IPS DF 19.7 (cell line): ENCODE measurements at regions not wholly inside any gene's neighbourhood (a gene's known extent, or its start where the extent isn't known, plus 50 kb on each side); places are given as distances from the start of the nearest gene placed in this dataset.
A peak's percentile ranks its signal among the peaks of the same experiment; 100 is the strongest.
"Not testable (repeated sequence)": the region's sequence is repeated elsewhere in the genome, so short reads cannot be mapped to it uniquely, and the experiment has no call there.

Source experiments
- DNase-seq: peaks from one replicate; pipeline ENCODE4 v3.0.0-alpha.2; 2013; ENCODE audit warnings: low read depth, low spot score

- DNase-seq = peak; percentile 76
Observed at GRCh38 chr20:51305316-51306052, 237.0 kb downstream of the NFATC2 start.

GRCh38 chr20:51303731-51304670 is 238.5 kb downstream of the NFATC2 start:
- DNase-seq = no peak

GRCh38 chr20:51301026-51301425 is 241.5 kb downstream of the NFATC2 start:
- DNase-seq = no peak

- no peak for DNase-seq
Observed at GRCh38 chr20:51300104-51300503, 242.4 kb downstream of the NFATC2 start.

DNA sequence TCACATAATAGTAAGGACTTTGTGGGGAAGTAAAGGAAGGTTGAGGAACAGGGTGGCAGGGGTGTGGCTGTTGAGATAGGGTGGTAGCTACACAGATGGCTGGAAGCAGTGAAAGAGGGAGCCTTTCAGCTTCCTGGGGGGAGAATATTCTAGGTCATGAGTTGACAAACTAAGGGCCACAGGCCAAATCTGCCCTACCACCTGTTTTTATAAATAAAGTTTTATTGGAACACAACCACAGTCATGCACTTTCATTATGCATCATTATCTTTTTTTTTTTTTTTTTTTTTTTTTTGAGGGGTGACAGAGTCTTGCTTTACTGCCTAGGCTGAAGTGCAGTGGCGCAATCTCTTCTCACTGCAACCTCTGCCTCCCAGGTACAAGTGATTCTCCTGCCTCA is 243.1 kb downstream of the NFATC2 start:
- DNase-seq = no peak

DNA sequence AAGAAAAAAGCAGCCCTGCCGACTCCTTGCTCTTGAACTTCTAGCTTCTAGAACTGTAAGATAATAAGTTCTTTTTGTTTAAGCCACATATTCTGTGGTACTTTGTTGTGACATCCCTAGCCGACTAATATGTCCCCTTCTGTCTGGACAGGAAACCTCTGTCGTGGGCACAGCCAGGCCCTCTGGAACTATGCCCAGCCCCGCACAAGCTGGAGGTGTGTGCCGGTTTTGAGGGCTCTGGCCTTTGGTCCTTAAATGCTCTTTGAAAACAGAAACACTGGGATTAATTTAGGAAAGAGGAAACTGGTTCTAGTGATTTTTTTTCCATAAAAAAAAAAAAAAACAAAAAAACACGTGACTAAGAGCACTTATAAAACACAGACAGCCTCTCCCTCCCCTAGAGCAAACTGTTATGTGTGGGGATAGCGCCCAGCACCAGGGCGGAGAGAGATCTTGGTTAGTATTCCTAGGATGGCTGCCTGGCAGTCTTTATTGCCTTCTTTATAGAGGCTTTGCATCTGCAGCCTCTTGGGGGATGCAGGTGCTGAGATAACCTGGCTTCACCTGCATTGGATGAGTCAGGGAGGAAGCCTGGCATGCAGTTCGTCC is 244.3 kb downstream of the NFATC2 start:
- no peak for DNase-seq

- no peak for DNase-seq
Observed at GRCh38 chr20:51287628-51288413, 254.7 kb downstream of the NFATC2 start.

DNA sequence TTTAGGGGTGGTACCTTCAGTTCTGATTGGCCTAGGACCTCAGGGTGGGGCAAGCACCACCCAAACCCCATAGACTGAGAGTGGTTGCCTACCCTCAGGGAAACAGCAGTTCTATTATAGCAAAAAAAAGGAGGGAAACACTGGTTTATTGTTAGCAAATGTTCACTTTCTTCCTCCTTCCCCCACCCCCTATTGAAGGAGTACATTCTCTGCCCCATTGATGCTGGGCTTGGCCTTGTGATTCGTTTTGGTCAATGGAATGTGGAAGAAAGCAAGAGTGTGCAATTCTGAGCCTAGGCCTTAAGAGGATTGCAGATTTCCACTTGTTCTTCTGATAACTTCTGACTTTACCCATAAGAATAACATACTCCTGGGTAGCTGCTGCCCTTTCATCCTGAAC is 255.8 kb downstream of the NFATC2 start:
- no peak for DNase-seq

DNA sequence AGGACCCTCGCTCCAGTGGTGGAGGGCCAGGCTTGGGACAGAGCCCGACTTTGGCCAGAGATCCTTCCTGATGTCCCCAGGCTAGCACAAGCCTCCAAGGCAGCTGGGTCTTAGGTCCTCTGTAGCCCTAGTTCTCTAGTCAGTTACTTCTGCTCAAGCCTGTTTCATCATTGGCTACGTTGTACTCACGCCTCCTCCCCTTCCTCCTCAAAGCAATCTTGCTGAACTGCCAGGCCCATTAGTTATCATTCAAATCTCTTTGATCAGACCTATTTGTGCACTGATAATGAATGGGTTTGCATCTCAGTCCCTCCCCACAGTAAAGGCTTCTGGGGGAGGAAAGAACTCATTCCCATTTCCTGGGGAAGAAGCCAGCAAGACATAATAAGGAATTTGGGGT is 256.8 kb downstream of the NFATC2 start:
- no peak for DNase-seq

GRCh38 chr20:51284871-51285270 is 257.6 kb downstream of the NFATC2 start:
- no peak for DNase-seq

DNA sequence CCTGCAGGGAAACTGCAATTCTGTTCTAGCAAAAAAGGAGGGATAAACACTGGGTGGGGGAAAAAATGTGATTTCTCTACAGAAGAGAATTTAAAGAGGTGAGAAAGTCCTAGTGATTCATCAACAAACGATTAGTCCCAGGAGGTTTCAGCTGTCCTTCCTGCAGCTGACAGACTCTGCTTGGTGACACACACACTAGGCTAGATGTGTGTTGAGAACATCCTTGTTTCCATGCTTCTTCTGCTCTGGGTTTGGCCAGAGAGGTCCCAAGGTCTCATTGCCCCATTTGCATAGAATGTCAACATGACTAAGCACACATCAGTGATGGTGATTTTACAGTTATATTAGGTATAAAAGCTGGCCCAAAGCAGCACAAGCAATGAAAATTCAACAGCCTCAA is 258.3 kb downstream of the NFATC2 start:
- no peak for DNase-seq

DNA sequence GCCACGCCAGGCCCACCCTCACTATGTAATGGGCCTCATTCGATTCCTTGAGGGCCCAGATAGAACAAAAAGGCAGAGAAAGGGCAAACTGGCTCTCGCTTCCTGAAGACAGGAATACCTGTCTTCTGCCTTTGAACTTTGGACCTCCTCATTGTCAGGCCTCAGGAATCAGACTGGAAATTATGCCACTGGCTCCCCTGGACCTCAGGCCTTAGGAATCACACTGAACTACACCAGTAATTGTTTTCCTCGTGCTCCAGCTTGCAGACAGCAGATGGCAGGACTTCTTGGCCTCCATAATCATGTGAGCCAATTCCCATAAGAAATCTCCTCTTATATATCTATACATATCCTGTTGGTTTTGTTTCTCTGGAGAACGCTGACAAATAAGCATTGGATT is 258.6 kb upstream of the KCNG1 start:
- no peak for DNase-seq

- DNase-seq = no peak
Observed at GRCh38 chr20:51280047-51280446, 257.1 kb upstream of the KCNG1 start.

GRCh38 chr20:51277961-51278360 is 255.1 kb upstream of the KCNG1 start:
- no peak for DNase-seq

DNA sequence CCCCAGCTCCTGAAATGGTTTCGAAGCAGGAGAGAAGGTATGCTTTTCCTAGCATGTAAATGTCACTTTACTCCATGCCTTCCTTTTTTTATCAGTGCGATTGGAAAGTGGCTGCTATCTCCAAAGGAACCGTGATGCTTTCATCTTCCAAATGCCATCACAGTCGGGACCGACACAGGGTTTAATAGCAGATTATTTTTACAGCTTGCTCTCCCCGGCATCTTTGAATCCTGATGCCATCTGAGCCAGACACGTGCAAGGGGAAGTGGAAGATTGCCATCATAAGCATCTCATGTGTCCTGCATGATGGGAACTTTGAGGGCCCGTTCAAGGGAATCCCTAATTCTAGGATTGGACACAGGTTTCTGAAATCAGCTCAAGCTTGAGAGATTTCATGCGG is 253.4 kb upstream of the KCNG1 start:
- no peak for DNase-seq

DNA sequence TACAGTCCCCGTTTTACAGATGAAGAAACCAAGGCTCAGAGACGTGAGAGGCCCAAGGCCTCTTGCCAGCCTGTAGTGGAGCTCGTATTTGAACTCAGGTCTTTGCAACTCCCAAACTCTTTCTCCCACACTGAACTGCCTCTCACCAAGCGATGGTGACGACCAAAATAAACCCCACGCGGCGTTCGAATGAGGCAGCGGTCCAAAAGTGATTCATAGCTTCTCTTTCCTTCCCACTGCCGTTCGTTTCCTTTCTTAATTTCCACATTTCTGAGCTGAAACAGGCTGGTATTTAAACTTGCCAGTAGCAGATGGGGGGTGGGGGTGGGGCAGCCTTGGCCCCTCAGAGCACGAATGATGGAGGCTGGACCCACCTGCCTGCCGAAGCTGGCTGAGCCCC is 252.9 kb upstream of the KCNG1 start:
- DNase-seq = no peak

DNA sequence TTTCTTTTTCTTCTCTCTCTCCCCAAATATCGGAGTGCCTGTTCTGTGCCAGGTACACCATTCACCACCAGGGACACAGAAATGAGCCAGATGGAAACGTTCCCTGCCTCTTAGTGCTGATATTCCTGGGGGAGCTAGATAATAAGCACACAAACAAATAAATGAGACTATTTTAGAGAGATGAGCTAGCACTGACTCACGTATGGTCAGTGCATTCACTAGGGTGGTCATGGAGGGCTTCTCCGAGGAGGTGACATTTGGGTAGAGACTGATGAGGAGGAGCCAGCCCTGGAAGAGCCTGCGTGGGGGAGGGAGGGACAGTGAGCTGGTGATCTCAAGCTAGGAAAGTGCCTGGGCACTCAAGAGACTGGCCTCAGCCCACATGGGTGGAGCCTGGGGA is 252.3 kb upstream of the KCNG1 start:
- no peak for DNase-seq

- DNase-seq = no peak
Observed at GRCh38 chr20:51272401-51272800, 249.5 kb upstream of the KCNG1 start.

- DNase-seq = no peak
Observed at GRCh38 chr20:51271931-51272330, 249.0 kb upstream of the KCNG1 start.

- DNase-seq = not testable (repeated sequence)
Observed at GRCh38 chr20:51271289-51271688, 248.4 kb upstream of the KCNG1 start.

GRCh38 chr20:51269671-51270070 is 246.8 kb upstream of the KCNG1 start:
- no peak for DNase-seq

DNA sequence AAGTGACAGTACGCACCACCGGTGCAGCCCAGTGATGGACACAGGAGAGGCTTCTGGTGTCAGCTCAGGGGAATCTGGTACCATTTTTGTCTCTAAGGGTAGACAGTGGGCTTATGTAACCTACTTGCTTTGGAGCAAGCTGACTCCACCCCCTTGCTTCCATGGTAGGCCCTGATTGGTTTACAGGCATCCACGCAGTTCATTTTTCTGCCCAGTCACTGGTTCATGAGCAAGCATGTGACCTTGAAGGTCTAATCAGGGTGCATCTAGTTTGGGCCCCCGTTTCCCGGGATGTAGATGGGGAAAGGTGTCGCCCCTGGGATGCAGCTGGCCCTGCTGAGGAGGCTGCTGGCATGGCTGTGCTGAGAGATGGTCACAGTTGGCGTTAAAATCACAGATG is 244.8 kb upstream of the KCNG1 start:
- DNase-seq = no peak
